ENCODE measurements at regions not wholly inside any gene's neighbourhood (a gene's known extent, or its start where the extent isn't known, plus 50 kb on each side); places are given as distances from the start of the nearest gene placed in this dataset.

GRCh38 chr20:52539891-52540290 is 348.3 kb upstream of the ZFP64 start:
- no peak for DNase-seq

DNA sequence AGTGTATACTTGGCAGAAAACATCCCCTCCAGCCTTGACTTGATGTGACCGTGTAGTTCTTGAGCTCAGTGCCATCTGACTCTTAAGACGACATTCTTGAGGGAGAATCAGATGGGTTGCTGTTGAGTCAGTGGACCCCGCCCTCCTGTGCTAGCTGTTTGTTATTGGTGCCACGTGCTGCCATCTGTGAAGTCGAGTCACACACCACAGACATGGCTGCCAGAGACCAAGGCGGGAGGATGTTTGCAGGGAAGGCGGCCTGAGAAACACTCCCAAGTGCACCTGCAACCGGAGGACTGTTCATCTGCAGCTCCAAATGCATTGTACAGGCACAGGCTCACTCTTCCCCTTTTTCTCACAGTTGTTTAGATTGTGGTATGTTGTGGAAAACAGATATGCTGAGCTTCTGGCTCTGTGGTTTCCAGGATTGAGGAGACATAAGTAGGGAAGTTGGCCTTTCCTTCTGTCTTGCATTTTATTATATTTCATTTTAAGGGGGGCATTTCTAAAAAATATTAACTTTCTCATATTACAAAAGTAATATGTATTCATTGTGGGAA is 345.3 kb upstream of the ZFP64 start:
- DNase-seq: no peak

DNA sequence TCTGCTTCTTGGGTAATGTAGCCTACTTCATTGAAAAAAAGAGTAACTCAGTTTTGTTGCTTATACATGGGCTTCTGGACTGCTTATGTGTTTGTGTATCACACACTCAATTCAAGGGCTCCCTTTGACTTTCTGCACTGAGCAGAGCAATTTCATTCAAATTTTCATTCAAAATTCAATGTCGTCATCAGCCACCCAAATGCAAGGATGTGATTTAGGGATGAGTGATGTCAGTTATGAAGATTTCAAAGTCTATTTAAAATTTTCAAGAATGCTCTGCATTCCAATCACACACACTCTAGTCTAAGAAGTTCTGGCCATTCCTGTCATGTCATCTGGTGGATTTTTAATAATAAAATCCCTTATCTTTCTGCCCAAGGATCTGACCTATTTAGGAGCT is 344.5 kb upstream of the ZFP64 start:
- no peak for DNase-seq

- no peak for DNase-seq
Measured at GRCh38 chr20:52534616-52535015, 343.0 kb upstream of the ZFP64 start.

GRCh38 chr20:52533401-52533800 is 341.8 kb upstream of the ZFP64 start:
- no peak for DNase-seq

GRCh38 chr20:52532674-52533073 is 341.1 kb upstream of the ZFP64 start:
- no peak for DNase-seq

DNA sequence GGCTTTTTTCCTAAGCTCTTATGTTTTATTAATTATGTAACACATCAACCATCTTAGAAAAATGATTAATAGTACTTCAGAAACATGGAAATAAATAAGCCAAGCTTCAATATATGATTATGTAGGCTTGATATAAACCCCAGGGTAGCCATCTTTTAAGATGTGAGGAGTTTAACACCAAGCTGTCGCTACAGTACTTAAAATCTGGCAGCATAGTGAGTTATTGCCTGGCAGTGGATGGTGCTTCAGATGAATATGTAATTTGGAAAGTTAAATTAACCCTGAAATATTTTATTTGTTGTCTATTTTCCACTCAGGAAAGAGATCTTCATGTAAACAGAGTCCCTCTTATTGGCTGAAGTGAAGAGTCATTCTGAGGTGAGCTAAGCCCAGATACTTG is 339.0 kb upstream of the ZFP64 start:
- DNase-seq: no peak

DNA sequence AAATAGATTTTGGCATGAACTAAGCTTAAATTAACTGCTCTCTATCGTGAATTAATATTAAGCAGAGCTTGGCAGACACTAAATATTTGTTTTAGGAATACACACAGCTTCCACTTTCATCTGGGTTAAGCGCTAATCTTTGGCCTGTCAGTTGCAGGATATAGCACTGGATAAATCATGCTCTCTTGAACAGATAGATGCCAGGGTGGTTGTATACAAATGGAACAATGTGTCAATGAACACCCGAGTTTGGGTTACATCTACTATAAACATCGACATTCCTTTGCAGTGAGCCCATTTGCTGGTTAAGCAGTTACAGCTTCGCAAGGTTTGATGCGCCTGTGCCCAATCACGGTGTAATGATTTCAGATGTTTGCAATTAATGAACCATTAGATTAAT is 338.2 kb upstream of the ZFP64 start:
- DNase-seq: no peak

DNA sequence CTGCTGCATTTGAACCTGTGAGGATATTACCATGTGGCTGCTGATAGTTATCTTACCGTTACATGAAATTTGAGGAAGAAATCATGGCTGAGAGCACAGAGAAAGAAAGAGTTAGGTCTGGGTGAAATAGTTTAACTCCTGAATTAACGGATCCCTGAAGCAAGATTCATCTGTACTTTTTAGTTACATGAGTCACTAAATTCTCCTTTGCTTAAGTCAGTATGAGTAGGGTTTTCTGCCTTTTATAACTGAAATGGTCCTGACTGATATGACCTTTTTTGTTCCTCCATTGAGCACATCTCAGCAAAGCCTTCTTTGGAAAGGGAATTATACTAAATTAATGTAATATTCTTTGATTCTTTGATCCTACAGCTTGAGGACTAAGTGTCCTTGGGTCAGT is 333.3 kb upstream of the ZFP64 start:
- DNase-seq: no peak

GRCh38 chr20:52518735-52519134 is 327.2 kb upstream of the ZFP64 start:
- DNase-seq: no peak

GRCh38 chr20:52515877-52516276 is 324.3 kb upstream of the ZFP64 start:
- no peak for DNase-seq

GRCh38 chr20:52500157-52500556 is 308.6 kb upstream of the ZFP64 start:
- peak; percentile 25 for DNase-seq

GRCh38 chr20:52497731-52498130 is 306.2 kb upstream of the ZFP64 start:
- no peak for DNase-seq

DNA sequence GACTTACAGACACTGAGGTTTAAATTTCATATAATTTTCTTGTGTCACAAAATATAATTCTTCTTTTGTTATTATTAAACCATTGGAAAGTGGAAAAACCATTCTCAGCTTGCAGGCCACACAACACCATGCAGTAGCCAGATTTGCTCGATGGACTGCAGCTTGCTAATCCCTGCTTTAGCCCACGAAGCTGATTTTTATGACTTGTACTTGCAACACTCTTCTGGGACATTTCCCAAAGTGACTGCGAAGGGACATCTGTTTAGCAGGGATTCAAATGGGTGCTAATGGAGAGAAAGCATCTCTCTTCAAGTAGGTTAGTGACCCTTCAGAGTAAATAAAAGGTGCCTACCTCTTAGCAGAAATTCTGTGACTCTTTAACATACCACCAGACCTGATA is 304.6 kb upstream of the ZFP64 start:
- DNase-seq: no peak

GRCh38 chr20:52494244-52494643 is 302.7 kb upstream of the ZFP64 start:
- DNase-seq: no peak

DNA sequence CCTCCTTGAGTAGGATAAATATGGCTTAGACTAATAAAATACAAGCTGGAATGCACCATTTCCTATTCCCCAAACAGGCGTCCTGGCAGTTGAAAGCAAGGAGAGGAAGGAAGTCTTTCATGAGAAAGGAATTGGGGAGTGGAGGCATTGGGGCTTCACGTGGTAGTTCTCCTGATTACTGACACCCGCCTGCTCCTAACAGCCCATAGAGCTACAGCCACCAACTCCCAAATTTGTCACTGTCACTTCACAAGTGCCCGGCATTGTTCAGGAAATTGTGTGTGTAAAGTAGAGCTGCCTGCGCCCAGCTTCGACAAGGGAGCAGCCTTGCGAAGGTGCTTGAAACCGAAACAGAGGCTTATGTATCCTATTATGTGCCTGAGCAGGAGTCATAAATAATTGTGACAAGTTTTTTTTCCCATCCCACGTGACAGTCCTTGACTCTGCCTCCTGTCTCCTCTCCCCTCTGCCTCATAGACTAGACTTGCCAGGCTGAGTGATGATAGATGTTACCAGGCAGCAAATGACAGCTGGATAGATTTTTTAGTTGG is 301.7 kb upstream of the ZFP64 start:
- DNase-seq: no peak

DNA sequence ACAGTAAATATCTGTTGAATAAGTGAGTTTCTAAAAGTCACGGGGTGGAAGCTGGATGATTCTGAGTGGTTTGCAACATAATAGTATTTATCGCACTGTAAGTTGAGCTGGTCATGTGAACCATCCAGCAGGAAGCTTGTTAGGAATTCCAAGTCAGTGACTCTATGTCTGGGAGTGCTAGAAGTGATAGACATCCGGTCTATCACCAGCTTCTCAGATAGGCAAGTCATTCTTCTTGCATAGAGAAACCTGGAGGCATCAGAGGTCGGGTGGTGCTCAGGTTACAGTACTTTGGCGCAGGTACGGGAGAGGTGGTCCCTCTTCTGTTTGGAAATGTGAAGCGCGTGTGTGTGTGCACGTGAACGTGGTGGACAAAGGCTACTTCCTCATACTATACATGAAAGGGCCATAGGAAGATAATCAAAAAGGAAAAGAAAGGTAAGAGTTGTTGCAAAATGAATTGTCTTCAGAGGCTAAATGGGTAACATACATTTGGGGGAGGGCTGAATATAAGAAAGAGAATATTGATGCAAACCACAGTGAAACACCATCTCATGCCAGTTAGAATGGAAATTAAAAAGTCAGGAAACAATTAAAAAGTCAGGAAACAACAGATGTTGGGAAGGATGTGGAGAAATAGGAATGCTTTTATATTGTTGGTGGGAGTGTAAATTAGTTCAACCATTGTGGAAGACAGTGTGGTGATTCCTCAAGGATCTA is 299.3 kb upstream of the ZFP64 start:
- DNase-seq: no peak

DNA sequence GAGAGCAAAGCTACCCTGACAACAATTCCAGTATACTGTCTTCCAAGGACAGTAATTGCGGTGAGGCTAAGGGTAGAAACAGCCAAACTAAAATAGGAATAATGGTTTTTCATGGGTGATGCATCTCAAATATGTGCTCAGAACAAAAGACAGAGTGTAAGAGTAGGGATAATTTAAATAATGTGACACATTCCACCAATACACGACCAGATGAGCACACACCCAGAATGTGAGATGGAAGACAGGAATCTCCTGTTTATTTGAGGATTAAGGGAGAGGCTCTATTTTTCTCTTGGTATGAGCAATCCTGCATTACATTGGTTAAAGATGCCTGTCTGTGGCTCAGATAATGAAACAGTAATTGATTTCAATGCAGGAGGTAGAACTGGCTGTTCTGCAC is 292.9 kb upstream of the ZFP64 start:
- no peak for DNase-seq

DNA sequence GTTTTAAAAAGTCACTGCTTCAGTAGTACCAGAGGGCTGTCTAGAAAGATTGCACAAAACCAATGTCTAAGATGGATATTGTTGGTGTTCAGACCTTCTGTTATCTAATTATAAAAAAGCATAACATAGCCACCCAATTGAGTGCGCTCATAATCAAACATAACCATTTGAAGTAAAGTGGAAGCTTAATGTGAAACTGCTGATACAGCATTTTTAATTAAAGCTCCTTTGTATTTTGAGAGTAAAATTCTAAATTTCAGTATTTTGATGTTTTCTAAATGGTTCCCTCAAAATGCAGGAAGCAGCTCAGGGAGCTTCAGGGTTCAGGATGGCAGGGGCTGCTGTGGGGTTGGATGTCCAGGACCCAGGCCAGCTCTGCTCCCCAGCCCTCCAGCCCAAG is 291.8 kb upstream of the ZFP64 start:
- no peak for DNase-seq

- DNase-seq: no peak
Measured at GRCh38 chr20:52482044-52482443, 290.5 kb upstream of the ZFP64 start.

DNA sequence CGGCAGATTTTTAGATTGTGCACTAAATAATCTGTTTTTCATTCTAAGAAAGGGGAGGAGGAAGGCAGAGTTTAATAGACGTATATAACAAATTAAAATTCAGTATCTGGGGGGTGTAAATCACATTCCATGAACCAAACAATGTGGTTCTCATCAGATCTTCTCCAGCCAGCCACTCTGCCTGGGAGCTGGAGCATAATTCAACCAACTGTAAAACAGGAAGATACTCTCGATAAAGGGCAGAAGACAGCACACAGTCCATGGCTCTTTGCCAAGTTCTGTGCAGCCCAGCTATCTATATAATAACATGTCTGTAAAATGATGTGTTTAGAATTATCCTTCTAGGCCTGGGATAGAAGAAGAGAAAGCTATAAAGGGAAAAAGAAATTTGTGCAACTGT is 289.9 kb upstream of the ZFP64 start:
- no peak for DNase-seq

DNA sequence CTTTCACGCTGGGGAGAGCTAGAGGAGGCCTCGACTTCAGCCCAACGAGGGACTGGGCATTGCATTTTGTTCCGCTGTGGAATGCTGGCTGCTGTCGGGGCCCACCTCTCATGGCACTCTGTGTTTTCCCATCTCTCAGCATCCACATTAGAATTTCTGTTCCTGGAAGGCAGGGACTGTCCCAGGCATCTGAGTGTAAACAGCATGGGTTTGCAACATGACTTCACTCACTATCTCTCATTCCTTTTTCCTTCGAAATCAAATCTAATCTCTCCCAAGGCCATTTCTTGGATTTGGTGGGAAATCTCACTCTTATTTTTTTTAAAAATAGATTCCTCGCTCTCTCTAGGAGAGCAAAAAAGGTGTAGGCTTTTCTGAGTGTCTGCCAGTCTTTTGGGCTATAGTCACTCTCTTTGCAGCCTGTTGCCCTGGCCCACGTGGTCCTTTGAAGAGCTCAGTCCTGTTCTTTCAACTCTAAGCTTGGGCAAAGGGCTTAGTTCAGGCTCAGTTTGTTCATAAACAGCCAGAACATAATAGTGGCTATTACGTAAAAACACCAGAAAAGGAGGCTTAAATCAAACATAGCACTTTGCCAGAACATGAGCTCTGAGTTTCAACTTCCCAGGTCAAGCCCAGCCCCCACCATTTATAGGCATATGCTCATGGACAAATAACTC is 284.6 kb upstream of the ZFP64 start:
- DNase-seq: no peak

DNA sequence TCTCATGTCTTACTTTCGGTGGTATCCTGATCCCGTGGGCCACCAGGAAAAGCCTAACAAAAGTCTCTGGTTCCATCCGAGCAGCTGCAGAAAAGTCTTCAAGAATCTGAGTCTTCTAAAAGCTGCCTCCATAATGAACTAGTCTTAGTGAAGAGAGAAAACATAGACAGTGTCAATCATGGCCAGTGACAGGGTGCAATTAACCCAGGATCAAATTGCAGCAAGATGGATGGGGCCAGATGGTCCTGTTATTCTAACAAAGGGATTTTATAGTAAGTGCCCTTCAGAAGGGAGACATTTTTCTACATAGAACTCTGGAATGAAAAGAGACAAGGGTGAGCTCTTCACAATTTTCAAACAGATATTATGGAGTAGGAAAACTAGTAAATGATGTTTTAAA is 281.6 kb upstream of the ZFP64 start:
- no peak for DNase-seq

GRCh38 chr20:52470561-52470960 is 279.0 kb upstream of the ZFP64 start:
- DNase-seq: no peak

Measured in retina (tissue), 1 donor.